DND-41 (cell line): ENCODE measurements at regions not wholly inside any gene's neighbourhood (a gene's known extent, or its start where the extent isn't known, plus 50 kb on each side); places are given as distances from the start of the nearest gene placed in this dataset.

Experiments used
- ATAC-seq: fragments of 200-7000 bp; cut with Tn5 transposase; 3 replicates; pipeline ENCODE4 v1.9.1; 2021; ENCODE audit warnings: low read depth; ENCODE audit not compliant: insufficient read depth
- DNase-seq: peaks from one replicate; pipeline ENCODE4 v3.0.0-alpha.2; 2020
- H2AFZ ChIP-seq: 2 replicates; pipeline ENCODE4 v1.6.0; 2012; ENCODE audit warnings: low read depth, low read length
- H3K27ac ChIP-seq: 2 replicates; pipeline ENCODE4 v1.5.1; 2012; ENCODE audit warnings: low read length, inconsistent platforms
- H3K27me3 ChIP-seq: fragments of 200-600 bp; sonication (generic); 2 replicates; pipeline ENCODE4 v1.6.0; 2012; ENCODE audit warnings: low read length, mild to moderate bottlenecking, inconsistent platforms; ENCODE audit not compliant: insufficient read depth, poor library complexity
- H3K36me3 ChIP-seq: 2 replicates; pipeline ENCODE4 v1.5.1; 2012; ENCODE audit warnings: low read length, inconsistent platforms; ENCODE audit not compliant: insufficient read depth
- H3K4me1 ChIP-seq: 2 replicates; pipeline ENCODE4 v1.5.1; 2012; ENCODE audit warnings: mild to moderate bottlenecking, low read length; ENCODE audit not compliant: insufficient read depth
- H3K4me2 ChIP-seq: 2 replicates; pipeline ENCODE4 v1.6.0; 2012; ENCODE audit warnings: mild to moderate bottlenecking, moderate library complexity, low read length, inconsistent platforms; ENCODE audit not compliant: insufficient read depth
- H3K4me3 ChIP-seq, 2 experiments: fragments of 200-600 bp in 1 of 2; shearing (Covaris generic) in 1 of 2; 2 replicates each; pipeline ENCODE4 v1.5.1; 2012 to 2016; ENCODE audit warnings: inconsistent platforms in 2 of 2, low read length in 2 of 2, mild to moderate bottlenecking in 2 of 2, low read depth in 1 of 2, moderate library complexity in 1 of 2
- H3K79me2 ChIP-seq: 2 replicates; pipeline ENCODE4 v1.6.0; 2012; ENCODE audit warnings: low read length, inconsistent platforms; ENCODE audit not compliant: insufficient read depth
- H3K9ac ChIP-seq: 2 replicates; pipeline ENCODE4 v1.6.0; 2012; ENCODE audit warnings: low read depth, mild to moderate bottlenecking, inconsistent platforms, low read length, moderate library complexity
- H3K9me3 ChIP-seq: 2 replicates; pipeline ENCODE4 v1.5.1; 2012; ENCODE audit warnings: low read length, moderate library complexity, mild to moderate bottlenecking, inconsistent platforms; ENCODE audit not compliant: insufficient read depth, severe bottlenecking
- H4K20me1 ChIP-seq: 2 replicates; pipeline ENCODE4 v1.6.0; 2012; ENCODE audit warnings: low read length; ENCODE audit not compliant: insufficient read depth
- CTCF ChIP-seq: IDR thresholded peaks from 2 replicates; pipeline ENCODE4 v1.5.1; 2012; ENCODE audit warnings: borderline replicate concordance, low read length, moderate library complexity, mild to moderate bottlenecking; ENCODE audit not compliant: poor library complexity, severe bottlenecking; ENCODE audit errors: extremely low read depth
- EZH2 ChIP-seq: IDR thresholded peaks from 3 replicates; pipeline ENCODE4 v1.6.1; 2012; ENCODE audit warnings: borderline replicate concordance, low read depth, mild to moderate bottlenecking, moderate library complexity, low read length, inconsistent platforms; ENCODE audit not compliant: severe bottlenecking

- Histone ChIP-seq H3K9ac (no peak overlapping the region), H3K4me1 (no peaks in the 10 kb centered on the region), H3K79me2 (no peaks in the 10 kb centered on the region), H2AFZ (no peak overlapping the region), H3K9me3 (peaks cover 21% of the 10 kb centered on the region), H3K4me3 (no peak overlapping the region), H3K4me2 (no peak overlapping the region), H3K27me3 (no peaks in the 10 kb centered on the region), H3K36me3 (no peaks in the 10 kb centered on the region), H4K20me1 (no peaks in the 10 kb centered on the region), H3K27ac (no peak overlapping the region)
- ATAC-seq (no peak), DNase-seq (no peak)
- TF ChIP-seq EZH2 (no peak), CTCF (no peak)
Observed at GRCh38 chr22:44613196-44613595, 88.8 kb upstream of the PRR5 start.

GRCh38 chr22:44611880-44612496 lies 90.0 kb upstream of the PRR5 start:
- TF ChIP-seq EZH2, result no peak
- TF ChIP-seq CTCF, result no peak

GRCh38 chr22:44610071-44610470 lies 91.9 kb upstream of the PRR5 start:
- Histone ChIP-seq H4K20me1 (no peaks in the 10 kb centered on the region), H3K4me3 (no peak overlapping the region), H3K27me3 (no peaks in the 10 kb centered on the region), H3K27ac (no peak overlapping the region), H3K36me3 (no peaks in the 10 kb centered on the region), H3K4me1 (no peaks in the 10 kb centered on the region), H3K79me2 (no peaks in the 10 kb centered on the region), H3K9me3 (peaks cover 21% of the 10 kb centered on the region), H2AFZ (no peak overlapping the region), H3K9ac (no peak overlapping the region), H3K4me2 (no peak overlapping the region)
- TF ChIP-seq EZH2 (no peak), CTCF (no peak)
- no peak for ATAC-seq
- DNase-seq, result no peak

More at GRCh38 chr22:44611880-44612496, 90.0 kb upstream of the PRR5 start:
- H3K79me2 ChIP-seq, result no peaks in the 10 kb centered on the region
- DNase-seq (no peak), ATAC-seq (no peak)
- H3K36me3 ChIP-seq, result no peaks in the 10 kb centered on the region
- no peak overlapping the region for H3K27ac ChIP-seq
- peaks cover 21% of the 10 kb centered on the region for H3K9me3 ChIP-seq
- no peaks in the 10 kb centered on the region for H3K27me3 ChIP-seq
- no peak overlapping the region for H3K4me3 ChIP-seq
- no peaks in the 10 kb centered on the region for H3K4me1 ChIP-seq
- no peak overlapping the region for H2AFZ ChIP-seq
- no peak overlapping the region for H3K4me2 ChIP-seq
- no peak overlapping the region for H3K9ac ChIP-seq
- H4K20me1 ChIP-seq, result no peaks in the 10 kb centered on the region
